Activated T-helper 1 cell treated with anti-CD3 and anti-CD28 coated beads, Interleukin-12 subunit alpha, Interleukin-12 subunit beta, Interleukin-2, Interleukin-4 antibody, amounts not matched to agents 30 ng/mL and 10 ng/mL and 1 ng/mL, durations not matched to agents 14 hours and 24 hours and 36 hours (primary cell): ENCODE measurements at regions not wholly inside any gene's neighbourhood (a gene's known extent, or its start where the extent isn't known, plus 50 kb on each side); places are given as distances from the start of the nearest gene placed in this dataset.

Experiments used
- DNase-seq: peaks from one replicate; pipeline ENCODE4 v3.0.0; 2021; ENCODE audit warnings: low spot score
- H3K27ac Mint-ChIP-seq: one replicate; pipeline ENCODE4 v1.8.0; 2021; ENCODE audit warnings: mild to moderate bottlenecking, mixed read lengths
- H3K27me3 Mint-ChIP-seq: one replicate; pipeline ENCODE4 v1.8.0; 2022; ENCODE audit warnings: mild to moderate bottlenecking, moderate library complexity, mixed read lengths; ENCODE audit not compliant: insufficient read depth
- H3K36me3 Mint-ChIP-seq: one replicate; pipeline ENCODE4 v1.8.0; 2021; ENCODE audit warnings: low read depth, mixed read lengths
- H3K4me1 Mint-ChIP-seq: one replicate; pipeline ENCODE4 v1.8.0; 2021; ENCODE audit warnings: low read depth, mixed read lengths
- H3K4me3 Mint-ChIP-seq: one replicate; pipeline ENCODE4 v1.8.0; 2021; ENCODE audit warnings: mild to moderate bottlenecking, moderate library complexity, mixed read lengths
- H3K9me3 Mint-ChIP-seq: one replicate; pipeline ENCODE4 v1.8.0; 2021; ENCODE audit warnings: mixed read lengths
- intact Hi-C: fragments of 100-400 bp; cut with micrococcal nuclease; formaldehyde crosslinking; loops from one replicate; pipeline ENCODE4 v1.15.1; 2024

DNA sequence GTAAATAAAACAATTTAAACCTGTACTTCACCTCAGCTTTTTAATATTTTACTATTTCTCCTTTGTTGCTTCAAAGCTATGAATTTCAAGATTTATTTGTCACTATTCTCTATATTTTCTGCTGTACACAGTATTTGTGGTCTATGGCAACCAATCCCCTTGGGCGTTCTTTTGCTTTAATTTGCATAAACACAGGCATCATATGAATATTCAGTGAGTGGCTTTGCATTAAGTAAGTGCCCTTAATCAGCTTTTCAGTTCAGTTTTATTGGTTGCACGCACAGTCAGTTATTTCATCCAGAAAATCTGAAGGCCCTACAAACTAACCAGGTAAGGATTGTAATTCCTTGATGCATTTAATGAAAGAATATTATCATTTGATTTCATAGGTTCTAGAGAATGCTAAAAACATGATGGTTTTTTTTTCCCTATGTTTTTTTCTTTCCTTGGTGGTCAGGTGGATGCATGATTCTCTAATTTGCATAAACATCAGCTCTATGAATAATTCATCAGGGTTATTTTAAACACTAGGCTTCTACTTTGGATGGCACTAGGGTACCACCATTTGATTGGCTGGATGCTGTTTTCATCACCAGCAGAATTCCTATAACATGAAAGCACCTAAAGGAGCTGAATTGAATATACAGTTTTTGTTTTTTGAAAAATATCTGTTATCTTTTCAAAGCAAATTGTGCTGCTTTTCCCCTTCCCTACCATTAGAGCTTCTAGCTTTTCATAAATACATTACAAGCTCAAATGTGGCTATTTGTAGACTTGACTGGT lies 249.2 kb upstream of the CCNH start:
- Mint-ChIP-seq H3K4me1 (no peaks in the 10 kb centered on the region), H3K27me3 (no peaks in the 10 kb centered on the region), H3K36me3 (no peaks in the 10 kb centered on the region), H3K27ac (no peak overlapping the region), H3K9me3 (no peaks in the 10 kb centered on the region), H3K4me3 (no peak overlapping the region)
- DNase-seq, result no peak
- intact Hi-C loops, result no loop called here

DNA sequence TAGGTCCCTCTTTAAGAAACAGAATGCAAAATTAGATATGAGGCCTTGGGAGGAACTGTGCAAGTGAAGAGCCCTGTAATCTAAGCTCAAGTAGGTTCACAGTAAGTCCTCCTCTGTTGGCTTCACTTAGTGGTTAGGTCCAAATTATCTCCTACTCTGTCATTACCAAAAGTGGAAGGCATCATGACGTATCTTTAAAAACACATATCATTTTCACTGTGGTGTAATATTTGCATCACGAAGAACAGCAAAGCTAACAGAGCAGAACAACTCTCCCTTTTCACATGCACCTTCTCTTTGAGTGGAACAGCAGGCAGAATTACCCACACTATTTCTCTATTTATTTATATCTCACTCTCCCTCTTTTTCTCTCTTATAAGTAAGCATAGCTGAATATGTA lies 240.5 kb upstream of the CCNH start:
- H3K27me3 Mint-ChIP-seq, result no peaks in the 10 kb centered on the region
- H3K36me3 Mint-ChIP-seq, result no peaks in the 10 kb centered on the region
- H3K4me3 Mint-ChIP-seq, result no peak overlapping the region
- no peak overlapping the region for H3K27ac Mint-ChIP-seq
- intact Hi-C loops, result no loop called here
- no peaks in the 10 kb centered on the region for H3K9me3 Mint-ChIP-seq
- no peak for DNase-seq
- no peaks in the 10 kb centered on the region for H3K4me1 Mint-ChIP-seq

DNA sequence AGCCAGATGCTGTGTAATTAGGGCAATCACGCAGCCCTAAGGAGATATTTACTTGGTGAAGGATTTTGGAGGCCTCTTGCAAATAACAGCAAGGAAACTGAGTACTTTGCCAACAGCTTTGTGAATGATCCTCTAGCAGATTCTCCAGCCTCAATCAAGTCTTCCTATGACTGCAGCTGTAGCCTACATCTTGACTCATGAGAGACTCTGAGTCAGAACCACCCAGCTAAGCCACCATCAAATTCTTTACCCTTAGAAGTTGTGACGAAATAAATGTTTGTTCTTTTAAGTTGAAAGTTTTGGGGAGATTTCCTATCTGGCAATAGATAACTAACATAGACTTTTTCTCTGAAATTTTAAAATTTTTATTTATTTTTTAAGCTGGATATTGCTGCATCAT lies 237.6 kb upstream of the CCNH start:
- no peak overlapping the region for H3K4me3 Mint-ChIP-seq
- H3K27ac Mint-ChIP-seq, result no peak overlapping the region
- intact Hi-C loops, result no loop called here
- no peaks in the 10 kb centered on the region for H3K36me3 Mint-ChIP-seq
- H3K9me3 Mint-ChIP-seq, result no peaks in the 10 kb centered on the region
- H3K4me1 Mint-ChIP-seq, result no peaks in the 10 kb centered on the region
- H3K27me3 Mint-ChIP-seq, result no peaks in the 10 kb centered on the region
- no peak for DNase-seq

DNA sequence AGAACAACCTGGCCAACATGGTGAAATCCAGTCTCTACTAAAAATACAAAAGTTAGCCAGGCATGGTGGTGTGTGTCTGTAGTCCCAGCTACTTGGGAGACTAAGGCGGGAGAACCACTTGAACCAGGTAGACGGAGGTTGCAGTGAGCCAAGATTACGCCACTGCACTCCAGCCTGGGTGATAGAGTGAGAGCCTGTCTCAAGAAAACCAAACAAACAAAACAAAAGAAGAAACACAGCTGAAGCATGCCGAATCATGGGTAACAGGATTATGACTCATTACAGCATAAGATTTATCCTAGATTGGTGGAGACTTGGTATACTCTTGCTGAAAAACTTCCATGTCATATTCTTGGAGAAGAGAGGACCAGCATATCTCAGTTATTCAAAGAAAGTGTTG lies 236.7 kb upstream of the CCNH start:
- H3K4me3 Mint-ChIP-seq, result no peak overlapping the region
- intact Hi-C loops, result no loop called here
- no peaks in the 10 kb centered on the region for H3K4me1 Mint-ChIP-seq

DNA sequence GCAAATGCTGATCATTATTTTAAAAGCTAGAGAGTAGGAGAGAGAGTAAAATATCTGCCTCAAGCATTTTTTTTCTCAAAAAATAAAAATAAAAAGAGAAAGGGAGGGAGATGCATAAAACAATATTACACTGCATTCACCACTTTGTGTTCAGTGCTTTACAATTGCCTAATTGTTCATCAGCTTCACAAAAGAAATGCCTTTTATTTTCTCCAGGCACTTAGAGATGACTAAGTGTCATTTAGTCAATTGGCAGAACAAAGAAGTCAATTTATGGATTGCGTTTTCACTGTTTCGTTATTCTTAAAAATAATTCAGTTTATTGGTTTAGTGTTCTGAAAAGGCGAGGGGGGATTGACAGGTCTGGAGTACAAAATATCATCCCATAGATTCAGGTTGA lies 232.5 kb upstream of the CCNH start:
- no peaks in the 10 kb centered on the region for H3K9me3 Mint-ChIP-seq
- no peaks in the 10 kb centered on the region for H3K36me3 Mint-ChIP-seq
- intact Hi-C loops, result no loop called here
- no peak overlapping the region for H3K4me3 Mint-ChIP-seq
- H3K27me3 Mint-ChIP-seq, result no peaks in the 10 kb centered on the region
- H3K27ac Mint-ChIP-seq, result no peak overlapping the region
- no peak for DNase-seq
- no peaks in the 10 kb centered on the region for H3K4me1 Mint-ChIP-seq

More for the DNA sequence above, 236.7 kb upstream of the CCNH start:
- H3K36me3 Mint-ChIP-seq, result no peaks in the 10 kb centered on the region
- H3K9me3 Mint-ChIP-seq, result no peaks in the 10 kb centered on the region
- no peaks in the 10 kb centered on the region for H3K27me3 Mint-ChIP-seq
- no peak for DNase-seq
- H3K27ac Mint-ChIP-seq, result no peak overlapping the region

DNA sequence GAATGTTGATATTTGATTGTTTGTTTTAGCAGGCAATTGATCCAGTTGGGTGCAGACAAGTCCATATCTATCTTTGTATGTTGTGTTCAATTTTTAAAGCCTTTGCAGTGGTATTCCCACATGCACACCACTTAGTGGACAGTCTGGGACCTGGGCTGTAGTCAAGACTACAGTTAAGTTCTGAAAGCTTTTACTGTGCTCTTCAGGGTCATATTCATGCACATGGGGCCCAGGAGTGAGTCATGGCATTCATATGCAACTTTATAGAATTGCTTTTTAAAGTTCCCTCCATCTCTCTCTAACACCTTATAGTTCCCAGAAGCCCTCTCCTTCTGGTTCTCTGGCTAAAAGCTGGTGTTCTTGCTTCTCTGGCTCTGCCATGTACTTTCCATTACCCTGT lies 228.2 kb upstream of the CCNH start:
- H3K36me3 Mint-ChIP-seq, result no peaks in the 10 kb centered on the region
- H3K9me3 Mint-ChIP-seq, result no peaks in the 10 kb centered on the region
- no peak for DNase-seq
- no peaks in the 10 kb centered on the region for H3K4me1 Mint-ChIP-seq
- H3K27ac Mint-ChIP-seq, result no peak overlapping the region
- intact Hi-C loops, result no loop called here
- H3K27me3 Mint-ChIP-seq, result no peaks in the 10 kb centered on the region
- H3K4me3 Mint-ChIP-seq, result no peak overlapping the region

DNA sequence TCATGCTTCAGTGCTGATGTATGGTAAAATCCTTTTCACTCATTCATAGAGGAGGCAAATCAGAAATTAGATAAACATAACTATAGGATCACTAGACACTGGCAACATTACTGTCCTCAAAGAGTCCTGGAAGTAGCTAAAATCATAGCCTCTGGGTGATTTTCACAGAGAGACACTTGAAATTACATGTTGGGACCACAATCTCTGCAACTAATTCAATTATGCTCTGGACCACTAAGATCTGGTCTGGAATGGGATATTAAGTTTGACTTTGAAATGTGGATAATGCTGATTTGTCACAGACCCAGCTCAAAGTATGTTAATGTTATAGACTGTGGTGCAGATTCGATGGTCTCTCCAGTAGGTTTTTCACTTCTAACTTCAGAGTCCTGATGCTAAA lies 214.6 kb upstream of the CCNH start:
- H3K4me3 Mint-ChIP-seq, result no peak overlapping the region
- peaks cover 4% of the 10 kb centered on the region for H3K4me1 Mint-ChIP-seq
- H3K27ac Mint-ChIP-seq, result no peak overlapping the region
- no peaks in the 10 kb centered on the region for H3K27me3 Mint-ChIP-seq
- no peaks in the 10 kb centered on the region for H3K36me3 Mint-ChIP-seq
- no peak for DNase-seq
- intact Hi-C loops, result no loop called here
- H3K9me3 Mint-ChIP-seq, result no peaks in the 10 kb centered on the region

DNA sequence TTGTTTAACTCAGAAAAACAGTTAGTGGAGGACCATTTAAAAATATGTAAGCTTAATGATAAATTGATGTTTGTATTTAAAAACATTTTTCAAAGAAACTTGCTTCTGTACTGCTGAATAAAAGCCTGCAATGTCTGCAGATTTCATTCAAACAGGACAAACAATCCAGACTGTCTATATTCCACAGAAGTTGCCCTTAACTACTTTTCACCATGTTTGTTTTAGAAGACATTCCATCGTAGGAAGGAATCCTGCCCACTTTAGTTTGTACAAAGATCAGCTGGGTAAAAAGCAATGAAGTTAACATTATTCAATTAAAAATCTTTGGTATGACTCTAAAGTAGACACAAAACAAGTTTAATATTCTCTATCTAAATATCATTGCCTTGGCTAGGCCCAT lies 195.7 kb upstream of the CCNH start:
- Mint-ChIP-seq H3K9me3 (no peaks in the 10 kb centered on the region), H3K27me3 (no peaks in the 10 kb centered on the region), H3K36me3 (no peaks in the 10 kb centered on the region), H3K4me1 (no peaks in the 10 kb centered on the region), H3K27ac (no peak overlapping the region), H3K4me3 (no peak overlapping the region)
- intact Hi-C loops, result no loop called here
- DNase-seq, result no peak

DNA sequence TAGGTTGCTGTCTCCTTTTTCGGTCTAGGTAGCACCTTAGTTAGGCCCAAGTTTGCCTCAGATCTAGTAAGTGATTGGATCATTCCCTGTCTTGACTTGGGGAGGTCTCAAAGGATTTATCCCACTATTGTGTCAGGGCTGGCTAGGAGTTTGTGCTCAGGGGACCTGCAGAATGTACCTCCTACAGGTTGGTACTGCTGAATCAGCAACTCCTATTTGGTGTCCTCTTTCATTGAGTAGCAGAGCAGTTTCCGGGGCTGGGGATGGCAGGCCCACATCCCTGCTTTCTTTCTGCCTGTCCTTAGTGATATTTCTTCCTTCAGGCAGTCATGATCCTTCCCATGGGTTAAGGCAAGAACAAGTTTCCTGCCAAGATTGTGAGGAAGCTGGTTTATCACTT lies 192.9 kb upstream of the CCNH start:
- Mint-ChIP-seq H3K9me3 (no peaks in the 10 kb centered on the region), H3K4me1 (no peaks in the 10 kb centered on the region), H3K36me3 (no peaks in the 10 kb centered on the region), H3K4me3 (no peak overlapping the region), H3K27me3 (no peaks in the 10 kb centered on the region), H3K27ac (no peak overlapping the region)
- intact Hi-C loops, result no loop called here
- DNase-seq, result no peak

DNA sequence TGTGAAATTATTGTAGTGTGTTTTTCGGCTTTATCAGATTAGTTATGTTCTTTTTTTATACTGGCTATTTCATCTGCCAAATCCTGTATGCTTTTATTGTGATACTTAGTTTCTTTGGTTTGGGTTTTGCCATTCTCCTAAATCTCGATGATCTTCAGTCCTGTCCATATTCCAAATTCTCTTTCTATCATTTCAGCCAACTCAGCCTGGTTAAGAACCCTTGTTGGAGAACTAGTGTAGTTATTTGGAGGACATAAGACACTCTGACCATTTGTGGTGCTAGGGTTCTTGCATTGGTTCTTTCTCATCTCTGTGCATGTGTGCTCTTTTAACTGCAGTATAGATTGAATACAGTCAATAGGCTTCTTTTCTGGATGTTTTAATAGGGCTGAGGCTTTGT lies 187.0 kb upstream of the CCNH start:
- intact Hi-C loops, result no loop called here
- H3K9me3 Mint-ChIP-seq, result no peaks in the 10 kb centered on the region
- H3K36me3 Mint-ChIP-seq, result no peaks in the 10 kb centered on the region
- DNase-seq, result no peak
- H3K4me3 Mint-ChIP-seq, result no peak overlapping the region
- H3K27me3 Mint-ChIP-seq, result no peaks in the 10 kb centered on the region
- no peaks in the 10 kb centered on the region for H3K4me1 Mint-ChIP-seq
- no peak overlapping the region for H3K27ac Mint-ChIP-seq

DNA sequence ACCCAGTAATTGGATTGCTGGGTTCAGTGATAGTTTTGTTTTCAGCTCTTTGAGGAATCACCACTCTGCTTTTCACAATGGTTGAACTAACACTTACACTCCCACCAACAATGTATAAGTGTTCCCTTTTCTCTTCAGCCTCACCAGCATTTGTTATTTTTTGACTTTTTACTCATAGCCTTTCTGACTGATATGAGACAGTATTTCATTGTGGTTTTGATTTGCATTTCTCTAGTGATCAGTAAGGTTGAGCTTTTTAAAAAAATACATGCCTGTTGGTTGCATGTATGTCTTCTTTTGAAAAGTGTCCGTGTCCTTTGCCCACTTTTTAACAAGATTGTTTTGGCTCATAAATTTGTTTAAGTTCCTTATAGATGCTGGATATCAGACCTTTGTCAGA lies 185.7 kb upstream of the CCNH start:
- DNase-seq, result no peak
- no peak overlapping the region for H3K4me3 Mint-ChIP-seq
- intact Hi-C loops, result no loop called here
- H3K27ac Mint-ChIP-seq, result no peak overlapping the region
- no peaks in the 10 kb centered on the region for H3K4me1 Mint-ChIP-seq
- H3K27me3 Mint-ChIP-seq, result no peaks in the 10 kb centered on the region
- no peaks in the 10 kb centered on the region for H3K9me3 Mint-ChIP-seq
- no peaks in the 10 kb centered on the region for H3K36me3 Mint-ChIP-seq

DNA sequence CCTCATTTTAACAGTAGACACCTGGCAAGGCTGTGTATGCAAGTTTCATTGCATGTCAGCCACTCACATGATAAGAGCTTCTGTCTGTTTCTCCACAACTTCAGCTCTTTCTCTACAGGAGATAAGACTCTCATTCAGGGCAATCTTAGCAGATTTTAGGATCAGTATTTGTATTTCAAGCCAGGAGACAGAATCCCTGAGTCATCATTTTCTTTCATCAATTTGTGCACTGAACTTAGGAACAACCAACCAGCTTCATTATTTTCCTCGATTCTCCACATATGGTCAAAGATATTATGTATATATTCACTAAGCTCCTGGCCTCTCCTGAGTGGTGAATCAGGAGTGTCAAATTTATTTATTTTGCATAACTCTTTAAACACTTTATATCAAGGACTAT lies 181.8 kb upstream of the CCNH start:
- H3K4me3 Mint-ChIP-seq, result no peak overlapping the region
- no peak overlapping the region for H3K27ac Mint-ChIP-seq
- intact Hi-C loops, result no loop called here

DNA sequence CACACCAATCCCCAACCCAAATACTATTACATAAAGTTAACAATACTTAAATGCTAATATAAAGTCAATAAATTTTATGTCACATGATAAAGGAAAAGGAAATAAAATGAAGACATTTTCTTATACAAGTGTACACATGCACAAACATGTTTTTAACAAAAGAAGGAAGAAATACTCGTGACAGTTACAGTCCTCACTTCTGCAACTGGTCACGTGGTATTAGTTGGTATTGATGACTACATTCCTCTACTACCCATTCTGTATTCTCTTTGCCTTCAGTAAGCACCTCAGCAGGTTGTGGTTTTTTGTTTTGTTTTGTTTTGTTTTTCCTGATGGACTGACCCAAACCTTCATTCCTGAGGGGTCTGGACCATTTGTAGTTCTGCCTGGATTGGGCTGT lies 176.9 kb upstream of the CCNH start:
- intact Hi-C loops, result no loop called here
- no peak for DNase-seq
- Mint-ChIP-seq H3K4me3 (no peak overlapping the region), H3K27ac (no peak overlapping the region), H3K27me3 (no peaks in the 10 kb centered on the region), H3K36me3 (no peaks in the 10 kb centered on the region), H3K9me3 (no peaks in the 10 kb centered on the region), H3K4me1 (no peaks in the 10 kb centered on the region)

More for the DNA sequence above, 181.8 kb upstream of the CCNH start:
- Mint-ChIP-seq H3K27me3 (no peaks in the 10 kb centered on the region), H3K4me1 (no peaks in the 10 kb centered on the region), H3K9me3 (no peaks in the 10 kb centered on the region), H3K36me3 (no peaks in the 10 kb centered on the region)
- DNase-seq, result no peak

DNA sequence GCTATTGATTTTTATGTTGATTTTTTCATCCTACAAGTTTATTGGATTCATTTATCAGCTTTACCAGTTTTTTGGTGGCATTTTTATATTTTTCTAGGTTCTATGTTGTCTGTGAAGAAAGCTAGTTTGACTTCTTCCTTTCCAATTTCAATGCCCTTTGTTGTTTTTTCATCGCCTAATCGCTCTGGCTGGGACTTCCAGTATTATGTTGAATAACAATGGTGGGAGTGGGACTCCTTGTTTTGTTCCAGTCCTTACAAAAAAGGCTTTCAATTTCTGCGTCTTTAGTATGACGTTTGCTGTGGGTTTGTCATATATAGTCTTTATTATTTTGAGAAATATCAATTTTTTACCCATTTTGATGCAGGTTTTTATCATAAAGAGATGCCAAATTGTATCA lies 175.6 kb upstream of the CCNH start:
- Mint-ChIP-seq H3K36me3 (no peaks in the 10 kb centered on the region), H3K27ac (no peak overlapping the region), H3K4me3 (no peak overlapping the region), H3K4me1 (no peaks in the 10 kb centered on the region), H3K9me3 (no peaks in the 10 kb centered on the region), H3K27me3 (no peaks in the 10 kb centered on the region)
- no peak for DNase-seq
- intact Hi-C loops, result no loop called here
